ENCODE measurements at regions not wholly inside any gene's neighbourhood (a gene's known extent, or its start where the extent isn't known, plus 50 kb on each side); places are given as distances from the start of the nearest gene placed in this dataset.
A peak's percentile ranks its signal among the peaks of the same experiment; 100 is the strongest.
"Not testable (repeated sequence)": the region's sequence is repeated elsewhere in the genome, so short reads cannot be mapped to it uniquely, and the experiment has no call there.

DNA sequence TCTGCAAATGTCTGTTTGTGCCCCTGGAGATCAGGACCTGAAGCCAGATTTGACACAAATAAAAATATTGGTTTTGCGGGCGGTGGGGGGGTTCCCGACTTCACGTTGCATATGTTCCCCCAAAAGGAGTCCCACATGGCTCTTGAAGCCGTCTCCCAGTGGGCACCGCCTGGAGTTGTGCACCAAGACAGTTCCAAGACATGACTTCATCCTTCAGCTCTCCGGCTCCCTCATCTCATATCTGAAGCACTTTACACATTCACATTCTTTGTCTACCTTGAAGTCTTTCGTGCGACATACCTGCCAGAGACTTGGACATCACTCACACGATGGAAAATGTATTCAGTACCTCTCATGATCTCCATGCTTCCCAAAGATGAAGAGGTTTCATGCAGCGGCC is 362.8 kb upstream of the FOXK1 start:
- DNase-seq (ENCODE audit: low read depth in 1 of 2, low spot score in 2 of 2), result no peak
- no peak overlapping the region for H3K27ac ChIP-seq

DNA sequence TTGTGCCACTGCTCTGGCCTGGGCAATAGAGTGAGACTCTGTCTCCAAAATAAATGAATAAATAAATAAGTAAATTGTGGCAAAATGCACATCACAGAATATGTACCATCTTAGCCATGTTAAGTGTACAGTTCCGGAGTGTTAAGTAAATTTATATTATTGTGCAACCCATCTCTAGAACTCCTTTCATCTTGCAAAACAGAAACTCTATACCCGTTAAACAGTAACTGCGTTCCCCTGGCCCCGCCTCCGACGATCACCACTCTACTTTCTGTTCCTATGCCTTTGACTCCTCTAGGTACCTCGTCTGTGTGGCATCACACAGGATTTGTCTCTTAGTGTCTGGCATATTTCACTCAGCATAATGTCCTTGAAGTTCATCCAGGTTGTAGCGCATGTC is 356.4 kb upstream of the FOXK1 start:
- Histone ChIP-seq H3K27ac (no peak overlapping the region), H3K4me1 (replicated peaks) (no peaks in the 10 kb centered on the region), H3K4me3 (no peak overlapping the region), H3K27me3 (replicated peaks) (peaks cover 5% of the 10 kb centered on the region; the same call in 1 of the 2 replicates), H3K9me3 (replicated peaks) (no peaks in the 10 kb centered on the region), H3K36me3 (no peaks in the 10 kb centered on the region)
- no peak for DNase-seq (ENCODE audit: low read depth in 1 of 2, low spot score in 2 of 2)

More for the DNA sequence above, 362.8 kb upstream of the FOXK1 start:
- Histone ChIP-seq H3K36me3 (no peaks in the 10 kb centered on the region), H3K4me3 (no peak overlapping the region), H3K4me1 (replicated peaks) (no peaks in the 10 kb centered on the region), H3K27me3 (replicated peaks) (no peaks in the 10 kb centered on the region), H3K9me3 (replicated peaks) (no peaks in the 10 kb centered on the region)

DNA sequence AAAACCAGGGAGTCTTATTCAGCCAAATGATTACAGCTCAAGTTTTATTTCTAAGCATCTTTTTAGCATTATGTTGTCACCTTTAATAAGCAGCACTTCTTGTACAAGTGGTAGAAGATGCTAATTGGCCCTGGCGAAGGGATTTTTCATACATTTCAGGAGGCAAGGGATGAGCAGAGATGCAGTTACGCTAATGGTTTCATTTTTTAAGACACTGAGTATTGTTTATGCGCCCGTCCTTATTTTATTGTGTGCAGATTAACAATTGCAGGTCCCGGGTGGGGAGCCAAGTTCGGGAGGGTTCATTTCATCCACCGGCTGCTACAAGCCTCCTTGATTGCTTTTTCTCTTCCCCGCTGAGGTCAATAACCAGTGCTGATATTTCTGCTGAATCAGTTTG is 350.4 kb upstream of the FOXK1 start:
- no peak overlapping the region for H3K4me3 ChIP-seq
- no peak overlapping the region for H3K27ac ChIP-seq
- H3K27me3 ChIP-seq (replicated peaks), result peaks cover 22% of the 10 kb centered on the region
- H3K9me3 ChIP-seq (replicated peaks), result no peaks in the 10 kb centered on the region
- H3K36me3 ChIP-seq, result no peaks in the 10 kb centered on the region
- no peaks in the 10 kb centered on the region for H3K4me1 ChIP-seq (replicated peaks)
- peak in 1 of 2 experiments; percentile 8 for DNase-seq (ENCODE audit: low read depth in 1 of 2, low spot score in 2 of 2)

DNA sequence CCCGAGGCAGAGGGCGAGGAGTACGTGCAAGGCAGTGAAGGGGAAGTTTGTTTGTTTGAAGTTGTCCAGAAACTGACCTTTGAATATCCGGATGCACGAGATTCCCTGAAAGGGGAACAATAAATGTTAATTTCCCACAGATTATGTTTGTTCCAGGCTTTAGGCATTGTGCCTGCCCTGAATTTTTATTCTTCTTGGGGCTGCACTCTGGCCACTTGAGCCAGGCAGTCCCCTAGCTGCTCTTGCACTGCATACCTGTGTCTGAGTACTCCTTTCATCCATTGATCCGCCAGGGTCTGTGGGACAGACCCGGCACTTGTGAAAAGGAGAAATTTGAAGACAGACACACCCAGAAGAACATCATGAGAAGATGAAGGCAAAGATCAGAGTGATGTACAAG is 343.5 kb upstream of the FOXK1 start:
- H3K36me3 ChIP-seq, result no peaks in the 10 kb centered on the region
- no peaks in the 10 kb centered on the region for H3K4me1 ChIP-seq (replicated peaks)
- H3K9me3 ChIP-seq (replicated peaks), result no peaks in the 10 kb centered on the region
- H3K27me3 ChIP-seq (replicated peaks), result peaks cover 14% of the 10 kb centered on the region
- peak in 1 of 2 experiments; percentile 12 for DNase-seq (ENCODE audit: low read depth in 1 of 2, low spot score in 2 of 2)
- H3K27ac ChIP-seq, result no peak overlapping the region
- no peak overlapping the region for H3K4me3 ChIP-seq

DNA sequence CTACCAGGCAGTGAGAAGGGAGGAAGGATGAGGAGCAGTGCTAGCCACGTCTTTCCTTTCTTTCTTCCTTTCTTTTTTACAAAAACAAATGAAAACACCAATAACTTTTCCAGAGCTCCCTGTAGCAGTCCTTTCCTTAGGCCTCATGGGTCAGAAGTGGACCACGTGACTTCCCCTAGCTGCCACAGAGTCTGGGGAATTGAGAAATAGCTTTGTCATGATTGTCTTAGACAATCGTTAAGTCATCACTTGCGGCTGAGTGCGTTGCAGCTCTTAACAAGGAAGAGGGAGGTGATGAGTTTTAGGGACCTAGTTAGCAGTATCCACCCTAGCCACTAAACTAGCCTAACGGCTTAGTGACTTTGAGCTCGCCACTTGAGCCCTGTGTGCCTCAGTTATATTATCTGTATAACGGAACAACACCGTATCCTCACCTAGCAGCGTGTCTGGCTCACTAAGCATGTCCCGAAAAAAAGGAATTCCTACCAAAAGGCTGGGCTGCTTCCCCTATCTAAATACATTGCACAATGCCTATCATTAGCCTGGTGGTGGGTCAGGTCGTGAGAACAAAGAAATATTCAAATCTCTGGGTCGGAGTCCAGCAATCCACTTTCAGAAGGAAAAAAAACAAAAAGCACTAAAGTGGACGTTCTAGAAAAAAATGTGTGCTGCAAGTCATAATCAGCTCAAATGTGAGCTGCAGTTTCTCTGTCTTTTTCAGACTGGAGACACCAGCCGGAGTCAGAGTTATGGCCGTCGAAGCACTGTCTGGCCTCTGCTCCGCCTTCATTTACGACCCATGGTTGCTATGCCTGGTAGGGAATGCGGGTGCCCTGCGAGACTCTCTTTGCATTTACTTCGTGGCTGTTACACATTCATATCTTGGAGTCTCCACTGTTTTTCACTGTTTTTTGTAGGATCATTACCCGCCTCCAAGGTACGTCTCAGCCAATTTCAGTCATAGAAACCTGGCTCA is 338.5 kb upstream of the FOXK1 start:
- no peak overlapping the region for H3K27ac ChIP-seq
- H3K4me3 ChIP-seq, result no peak overlapping the region
- no peaks in the 10 kb centered on the region for H3K9me3 ChIP-seq (replicated peaks)
- no peaks in the 10 kb centered on the region for H3K27me3 ChIP-seq (replicated peaks)
- H3K4me1 ChIP-seq (replicated peaks), result no peaks in the 10 kb centered on the region
- no peaks in the 10 kb centered on the region for H3K36me3 ChIP-seq
- no peak for DNase-seq (ENCODE audit: low read depth in 1 of 2, low spot score in 2 of 2)

DNA sequence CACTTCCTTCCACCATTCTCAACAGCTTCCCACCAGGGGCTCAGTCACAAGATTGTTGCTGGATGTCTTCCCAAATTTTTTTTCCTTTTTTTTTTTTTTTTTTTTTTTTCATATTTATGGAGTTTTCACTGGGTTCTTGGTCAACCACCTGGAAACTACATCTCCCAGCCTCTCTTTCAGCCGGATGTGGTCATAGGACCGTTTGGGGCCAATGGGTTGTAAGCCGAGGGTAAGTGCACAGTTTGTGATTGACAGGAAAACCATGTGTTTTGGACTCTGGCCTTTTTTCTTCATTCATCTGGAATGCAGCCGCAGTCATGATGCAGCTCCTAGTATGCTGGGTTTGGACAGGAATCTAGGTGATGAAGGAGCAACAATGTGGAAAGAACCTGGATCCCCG is 337.1 kb upstream of the FOXK1 start:
- H3K27me3 ChIP-seq (replicated peaks), result no peaks in the 10 kb centered on the region
- no peak overlapping the region for H3K27ac ChIP-seq
- no peaks in the 10 kb centered on the region for H3K36me3 ChIP-seq
- DNase-seq (ENCODE audit: low read depth in 1 of 2, low spot score in 2 of 2), result no peak
- H3K4me3 ChIP-seq, result no peak overlapping the region
- no peaks in the 10 kb centered on the region for H3K9me3 ChIP-seq (replicated peaks)
- no peaks in the 10 kb centered on the region for H3K4me1 ChIP-seq (replicated peaks)

DNA sequence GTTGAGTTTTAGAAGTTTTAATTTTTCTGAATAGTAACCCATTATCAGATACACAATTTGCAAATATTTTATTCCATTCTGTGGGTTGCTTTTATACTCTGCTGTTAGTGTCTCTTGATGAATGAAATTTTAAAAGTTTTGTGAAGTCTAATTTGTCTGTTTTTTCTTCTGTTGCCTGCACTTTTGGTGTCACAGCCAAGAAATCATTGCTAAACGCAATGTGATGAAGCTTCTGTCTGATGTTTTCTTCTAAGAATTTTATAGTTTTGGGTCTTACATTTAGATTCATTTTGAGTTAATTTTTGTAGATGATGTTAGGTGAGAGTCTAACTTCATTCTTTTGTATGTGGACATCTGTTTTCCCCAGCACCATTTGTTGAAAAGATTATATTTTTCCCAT is 330.0 kb upstream of the FOXK1 start:
- H3K27me3 ChIP-seq (replicated peaks), result no peaks in the 10 kb centered on the region; the same call in 1 of the 2 replicates
- peaks cover 7% of the 10 kb centered on the region; the same call in 1 of the 2 replicates for H3K9me3 ChIP-seq (replicated peaks)
- no peak overlapping the region for H3K27ac ChIP-seq
- no peaks in the 10 kb centered on the region for H3K36me3 ChIP-seq
- no peak for DNase-seq (ENCODE audit: low read depth in 1 of 2, low spot score in 2 of 2)
- H3K4me1 ChIP-seq (replicated peaks), result no peaks in the 10 kb centered on the region
- no peak overlapping the region for H3K4me3 ChIP-seq

DNA sequence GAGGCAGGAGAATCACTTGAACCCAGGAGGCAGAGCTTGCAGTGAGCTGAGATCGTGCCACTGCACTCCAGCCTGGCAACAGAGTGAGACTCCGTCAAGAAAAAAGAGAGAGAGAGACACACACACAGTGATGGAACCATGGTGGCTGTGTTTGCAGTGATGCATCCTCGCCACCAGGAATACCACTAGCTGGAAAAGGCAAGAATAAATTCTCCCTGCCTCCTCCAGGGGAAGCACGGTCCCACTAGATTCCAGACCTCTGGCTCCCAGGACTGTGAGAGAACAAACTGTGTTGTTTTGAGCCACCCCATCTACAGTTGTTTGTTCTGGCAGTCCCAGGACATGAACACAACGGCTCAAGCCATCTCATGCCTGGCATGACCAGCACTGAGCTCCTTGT is 320.3 kb upstream of the FOXK1 start:
- no peaks in the 10 kb centered on the region for H3K9me3 ChIP-seq (replicated peaks)
- H3K4me3 ChIP-seq, result no peak overlapping the region
- H3K36me3 ChIP-seq, result no peaks in the 10 kb centered on the region
- no peaks in the 10 kb centered on the region for H3K4me1 ChIP-seq (replicated peaks)
- no peak for DNase-seq (ENCODE audit: low read depth in 1 of 2, low spot score in 2 of 2)
- H3K27ac ChIP-seq, result no peak overlapping the region
- no peaks in the 10 kb centered on the region for H3K27me3 ChIP-seq (replicated peaks)

DNA sequence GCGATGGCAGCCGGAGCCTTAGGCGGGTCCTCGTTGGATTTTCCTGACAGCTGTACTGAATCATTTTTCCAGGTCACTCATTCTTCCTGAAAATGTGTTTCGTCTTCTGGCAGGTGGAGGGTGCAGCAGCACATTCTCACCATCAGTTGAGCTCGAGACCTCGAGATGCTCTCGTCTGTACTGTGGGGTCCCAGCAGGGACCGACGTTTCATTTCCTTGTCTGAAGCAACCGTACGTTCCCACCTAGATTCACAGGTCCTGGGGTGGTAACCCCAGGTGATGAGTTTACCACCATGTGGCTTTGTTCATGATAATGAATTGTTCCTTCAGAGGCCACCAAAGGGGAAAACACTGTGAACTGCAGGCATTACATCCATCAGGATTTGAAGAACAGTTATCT is 298.5 kb upstream of the FOXK1 start:
- Histone ChIP-seq H3K4me1 (replicated peaks) (no peaks in the 10 kb centered on the region), H3K36me3 (no peaks in the 10 kb centered on the region), H3K27me3 (replicated peaks) (no peaks in the 10 kb centered on the region), H3K9me3 (replicated peaks) (no peaks in the 10 kb centered on the region), H3K27ac (no peak overlapping the region), H3K4me3 (no peak overlapping the region)
- DNase-seq (ENCODE audit: low read depth in 1 of 2, low spot score in 2 of 2), result no peak

DNA sequence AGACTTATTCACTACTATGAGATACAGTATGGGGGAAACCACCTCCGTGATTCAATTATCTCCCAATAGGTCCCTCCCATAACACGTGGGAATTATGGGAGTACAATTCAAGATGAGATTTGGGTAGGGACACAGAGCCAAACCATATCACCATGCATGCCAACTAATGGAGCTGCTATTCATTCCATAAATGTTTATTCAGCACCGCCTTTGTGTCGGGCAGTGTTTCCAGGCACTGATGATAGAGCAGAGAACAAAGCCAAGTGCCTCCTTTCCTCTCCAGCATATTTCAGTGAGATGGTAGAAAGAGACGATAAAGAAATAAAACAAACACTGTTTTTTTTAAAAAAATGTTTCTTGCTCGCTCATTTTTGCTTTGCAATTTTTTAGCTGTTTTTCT is 295.9 kb upstream of the FOXK1 start:
- Histone ChIP-seq H3K9me3 (replicated peaks) (no peaks in the 10 kb centered on the region), H3K27ac (no peak overlapping the region), H3K4me1 (replicated peaks) (no peaks in the 10 kb centered on the region), H3K4me3 (no peak overlapping the region), H3K27me3 (replicated peaks) (no peaks in the 10 kb centered on the region), H3K36me3 (no peaks in the 10 kb centered on the region)
- DNase-seq (ENCODE audit: low read depth in 1 of 2, low spot score in 2 of 2), result no peak

DNA sequence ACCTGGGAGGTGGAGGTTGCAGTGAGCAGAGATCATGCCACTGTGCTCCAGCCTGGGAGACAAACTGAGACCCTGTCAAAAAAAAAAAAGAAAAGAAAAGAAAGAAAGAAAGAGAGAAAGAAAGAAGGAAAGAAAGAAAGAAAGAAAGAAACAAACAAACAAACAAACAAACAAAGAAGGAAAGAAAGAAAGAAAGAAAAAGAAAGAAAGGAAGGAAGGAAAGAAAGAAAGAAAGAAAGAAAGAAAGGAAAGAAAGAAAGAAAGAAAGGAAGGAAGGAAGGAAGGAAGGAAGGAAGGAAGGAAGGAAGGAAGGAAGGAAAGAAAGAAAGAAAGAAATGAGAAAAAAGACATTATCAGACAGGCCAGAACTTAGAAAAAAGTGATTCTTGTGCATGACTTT is 291.0 kb upstream of the FOXK1 start:
- not testable (repeated sequence) for H3K9me3 ChIP-seq (replicated peaks); DNase-seq (ENCODE audit: low read depth in 1 of 2, low spot score in 2 of 2); H3K27me3 ChIP-seq (replicated peaks); H3K36me3 ChIP-seq; H3K4me1 ChIP-seq (replicated peaks); H3K27ac ChIP-seq; H3K4me3 ChIP-seq

DNA sequence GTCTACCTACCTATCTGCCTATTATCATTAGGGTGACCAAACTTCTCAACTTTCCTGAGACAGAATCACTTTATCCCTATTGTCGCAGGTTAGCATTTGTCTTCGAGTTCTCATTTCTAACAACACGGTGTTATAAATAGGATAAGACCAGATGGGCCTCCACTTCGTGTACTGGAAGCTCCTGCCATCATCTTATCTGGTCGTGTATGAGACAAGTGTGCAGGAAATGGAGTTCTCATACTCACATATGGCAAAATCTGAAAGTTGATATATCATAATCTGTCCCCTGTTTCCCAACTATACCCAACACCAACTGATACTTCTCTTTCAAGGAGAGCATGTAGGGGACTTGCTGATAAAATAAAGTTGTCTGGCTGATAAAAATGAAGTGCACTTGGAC is 287.4 kb upstream of the FOXK1 start:
- H3K27ac ChIP-seq, result no peak overlapping the region
- no peaks in the 10 kb centered on the region for H3K27me3 ChIP-seq (replicated peaks)
- H3K4me3 ChIP-seq, result no peak overlapping the region
- H3K4me1 ChIP-seq (replicated peaks), result no peaks in the 10 kb centered on the region
- H3K36me3 ChIP-seq, result no peaks in the 10 kb centered on the region
- no peak for DNase-seq (ENCODE audit: low read depth in 1 of 2, low spot score in 2 of 2)
- no peaks in the 10 kb centered on the region for H3K9me3 ChIP-seq (replicated peaks)

DNA sequence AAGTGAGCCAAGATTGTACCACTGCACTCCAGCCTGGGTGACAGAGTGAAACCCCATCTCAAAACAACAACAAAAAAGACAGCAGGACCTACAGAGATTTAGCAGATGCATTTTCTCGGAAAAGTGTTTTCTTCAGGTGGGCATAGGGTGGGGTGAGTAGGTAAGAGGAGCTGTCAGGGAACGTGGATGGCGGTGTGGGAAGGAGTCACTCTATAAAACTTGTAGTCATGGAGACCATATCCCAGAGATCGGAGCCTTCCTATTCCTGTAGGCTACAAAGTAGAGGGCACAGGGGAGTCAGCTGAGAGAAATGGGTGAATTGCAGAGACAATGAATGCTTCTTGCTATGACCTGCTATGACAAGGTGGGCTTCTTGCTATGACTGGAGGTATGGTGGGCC is 283.0 kb upstream of the FOXK1 start:
- Histone ChIP-seq H3K27ac (no peak overlapping the region), H3K4me1 (replicated peaks) (no peaks in the 10 kb centered on the region), H3K36me3 (no peaks in the 10 kb centered on the region), H3K4me3 (no peak overlapping the region), H3K27me3 (replicated peaks) (0 out of 2 replicates have a peak, but pooled peaks cover 5% of the 10 kb centered on the region), H3K9me3 (replicated peaks) (no peaks in the 10 kb centered on the region)
- DNase-seq (ENCODE audit: low read depth in 1 of 2, low spot score in 2 of 2), result no peak

DNA sequence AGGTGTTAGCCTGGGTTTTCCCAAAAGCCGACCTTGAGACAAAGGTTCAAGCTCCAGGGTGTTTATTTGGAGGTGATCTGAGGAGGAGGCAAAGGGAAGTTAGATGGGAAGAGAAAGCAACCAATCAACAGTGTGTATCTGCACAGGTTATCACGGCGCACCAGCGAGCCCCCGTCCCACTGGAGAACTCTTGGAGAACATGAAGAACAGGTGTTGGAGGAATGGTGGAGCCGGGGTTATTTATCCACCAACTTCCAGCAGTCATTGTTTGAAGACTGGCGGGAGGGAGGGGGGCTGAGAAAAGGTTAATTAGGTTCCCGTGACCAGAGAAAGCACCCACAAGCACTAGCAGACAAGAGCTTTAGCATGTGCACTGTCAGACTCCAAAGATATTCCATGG is 282.5 kb upstream of the FOXK1 start:
- no peak overlapping the region for H3K27ac ChIP-seq
- 0 out of 2 replicates have a peak, but pooled peaks cover 5% of the 10 kb centered on the region for H3K27me3 ChIP-seq (replicated peaks)
- no peak overlapping the region for H3K4me3 ChIP-seq
- H3K4me1 ChIP-seq (replicated peaks), result no peaks in the 10 kb centered on the region
- no peaks in the 10 kb centered on the region for H3K9me3 ChIP-seq (replicated peaks)
- DNase-seq (ENCODE audit: low read depth in 1 of 2, low spot score in 2 of 2), result no peak
- no peaks in the 10 kb centered on the region for H3K36me3 ChIP-seq

Measured in SJSA1 (cell line).